ENCODE measurements at regions not wholly inside any gene's neighbourhood (a gene's known extent, or its start where the extent isn't known, plus 50 kb on each side); places are given as distances from the start of the nearest gene placed in this dataset.

- Histone ChIP-seq H3K4me1 (no peaks in the 10 kb centered on the region), H3K27ac (no peak overlapping the region), H3K4me3 (no peak overlapping the region), H3K9me3 (peaks cover 0 to 10% (median 0%) of the 10 kb centered on the region in 4 donors), H3K36me3 (no peaks in the 10 kb centered on the region), H3K27me3 (no peaks in the 10 kb centered on the region)
- ATAC-seq (ENCODE audit: low FRiP score in 2 of 2) (no peak), DNase-seq (no peak)
- TF ChIP-seq POLR2A (IDR thresholded peaks at IDR 0.05) (no peak), POLR2AphosphoS5 (IDR thresholded peaks at IDR 0.05) (no peak), EP300 (IDR thresholded peaks at IDR 0.05) (no peak), CTCF (IDR thresholded peaks at IDR 0.05) (no peak)
- WGBS, 2 donors, result 79 to 87% methylated on average over 2 of the region's 2 CpGs
These were observed 137.0 kb upstream of the LIPC start for GRCh38 chr15:58294681-58295254.

- Histone ChIP-seq H3K9me3 (peaks cover 0 to 10% (median 0%) of the 10 kb centered on the region in 4 donors), H3K27me3 (no peaks in the 10 kb centered on the region), H3K4me3 (no peak overlapping the region), H3K36me3 (no peaks in the 10 kb centered on the region), H3K4me1 (no peaks in the 10 kb centered on the region), H3K27ac (no peak overlapping the region)
- ATAC-seq (ENCODE audit: low FRiP score in 2 of 2) (no peak), DNase-seq (no peak)
- WGBS, 2 donors, result 87 to 90% methylated on average over 7 of the region's 7 CpGs
- TF ChIP-seq POLR2A (IDR thresholded peaks at IDR 0.05), result no peak
- no peak for TF ChIP-seq EP300 (IDR thresholded peaks at IDR 0.05)
- TF ChIP-seq CTCF (IDR thresholded peaks at IDR 0.05), result no peak
- TF ChIP-seq POLR2AphosphoS5 (IDR thresholded peaks at IDR 0.05), result no peak
These were observed 136.1 kb upstream of the LIPC start for GRCh38 chr15:58295637-58296215.

- no peak for TF ChIP-seq POLR2AphosphoS5 (IDR thresholded peaks at IDR 0.05)
- no peak for TF ChIP-seq EP300 (IDR thresholded peaks at IDR 0.05)
- no peak for TF ChIP-seq CTCF (IDR thresholded peaks at IDR 0.05)
- TF ChIP-seq POLR2A (IDR thresholded peaks at IDR 0.05), result no peak
- 77 to 90% methylated on average over 2 of the region's 2 CpGs for WGBS, 2 donors
- H3K9me3 ChIP-seq, result peaks cover 0 to 10% (median 0%) of the 10 kb centered on the region in 4 donors
These were observed 135.5 kb upstream of the LIPC start for GRCh38 chr15:58296276-58296675.

GRCh38 chr15:58297639-58298038, 134.2 kb upstream of the LIPC start:
- Histone ChIP-seq H3K9me3 (peaks cover 0 to 3% (median 0%) of the 10 kb centered on the region in 4 donors), H3K27ac (no peak overlapping the region), H3K27me3 (no peaks in the 10 kb centered on the region), H3K4me1 (no peaks in the 10 kb centered on the region), H3K36me3 (no peaks in the 10 kb centered on the region), H3K4me3 (no peak overlapping the region)
- no peak for TF ChIP-seq POLR2A (IDR thresholded peaks at IDR 0.05)
- no peak for TF ChIP-seq CTCF (IDR thresholded peaks at IDR 0.05)
- no peak for TF ChIP-seq EP300 (IDR thresholded peaks at IDR 0.05)
- no peak for TF ChIP-seq POLR2AphosphoS5 (IDR thresholded peaks at IDR 0.05)
- ATAC-seq (ENCODE audit: low FRiP score in 2 of 2) (no peak), DNase-seq (no peak)
- 91 to 100% methylated on average over 1 of the region's 1 CpG for WGBS, 2 donors

More at GRCh38 chr15:58296276-58296675, 135.5 kb upstream of the LIPC start:
- DNase-seq, result no peak
- H3K4me1 ChIP-seq, result no peaks in the 10 kb centered on the region
- no peak overlapping the region for H3K27ac ChIP-seq
- ATAC-seq (ENCODE audit: low FRiP score in 2 of 2), result no peak
- no peak overlapping the region for H3K4me3 ChIP-seq
- no peaks in the 10 kb centered on the region for H3K36me3 ChIP-seq
- no peaks in the 10 kb centered on the region for H3K27me3 ChIP-seq

All from upper lobe of left lung (tissue), 6 donors.